ENCODE measurements at regions not wholly inside any gene's neighbourhood (a gene's known extent, or its start where the extent isn't known, plus 50 kb on each side); places are given as distances from the start of the nearest gene placed in this dataset.

DNA sequence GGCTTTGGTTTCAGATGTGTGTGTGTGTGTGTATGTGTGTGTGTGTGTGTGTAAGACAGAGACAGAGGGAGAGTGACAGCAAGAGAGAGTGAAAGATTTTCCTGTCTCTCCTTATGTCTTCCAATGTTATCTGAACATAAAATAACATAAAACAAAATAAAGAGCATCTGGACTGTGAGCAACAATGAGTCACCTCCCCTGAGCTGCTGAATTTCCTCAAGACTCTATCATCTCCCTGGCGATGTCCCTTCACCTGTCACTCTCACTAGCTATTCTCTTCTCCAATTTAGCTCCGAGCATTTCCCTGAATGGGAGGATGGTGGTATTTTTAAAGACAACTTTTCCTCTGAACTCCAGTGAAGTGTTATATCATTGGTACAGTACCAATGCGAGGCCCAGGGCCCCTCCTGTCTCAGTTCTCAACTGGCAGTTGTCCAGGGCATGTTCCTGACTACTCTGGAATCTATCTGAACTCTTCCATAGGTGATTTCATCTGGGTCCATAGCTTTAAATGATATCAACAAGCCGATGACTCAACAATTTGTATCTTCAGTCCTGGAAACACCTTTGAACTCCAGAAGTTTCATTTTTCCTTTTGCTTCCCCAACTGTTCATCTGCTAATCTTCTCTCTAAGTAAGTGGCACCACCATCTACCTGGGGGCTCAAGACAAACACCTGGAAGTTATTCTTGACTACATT is 195.0 kb upstream of the CLNK start:
- Histone ChIP-seq H3K4me1 (no peaks in the 10 kb centered on the region), H3K27ac (no peak overlapping the region), H3K9me3 (no peaks in the 10 kb centered on the region), H3K4me3 (no peak overlapping the region), H3K36me3 (no peaks in the 10 kb centered on the region), H3K27me3 (no peaks in the 10 kb centered on the region)
- TF ChIP-seq POLR2A (IDR thresholded peaks at IDR 0.05) (no peak), CTCF (IDR thresholded peaks at IDR 0.05) (no peak), POLR2AphosphoS5 (IDR thresholded peaks at IDR 0.05; ENCODE audit: insufficient read depth in 1 of 2, low read depth in 1 of 2) (no peak)
- intact Hi-C loops (cut with DNase I): no loop called here
- DNase-seq (ENCODE audit: extremely low spot score in 2 of 2): no peak

DNA sequence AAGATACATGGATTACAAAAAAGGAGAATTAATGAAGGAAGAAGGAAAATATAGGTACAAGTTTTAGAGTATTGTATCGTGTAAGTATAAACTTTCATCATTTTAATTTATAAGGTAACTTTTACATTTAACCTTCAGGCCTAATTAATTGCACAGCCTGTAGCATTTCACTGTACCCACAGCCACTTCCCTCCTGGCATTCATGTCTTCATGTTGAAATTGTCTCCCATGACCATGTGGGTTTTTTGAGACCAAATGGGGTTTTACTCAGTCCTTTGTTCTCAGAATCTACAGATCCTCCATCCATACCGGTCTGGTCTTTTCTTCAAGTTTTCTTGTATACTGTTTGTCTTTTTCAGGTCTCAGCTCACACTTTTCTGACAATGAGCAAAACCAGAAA is 194.3 kb upstream of the CLNK start:
- Histone ChIP-seq H3K9me3 (no peaks in the 10 kb centered on the region), H3K36me3 (no peaks in the 10 kb centered on the region), H3K4me3 (no peak overlapping the region), H3K27ac (no peak overlapping the region), H3K27me3 (no peaks in the 10 kb centered on the region), H3K4me1 (no peaks in the 10 kb centered on the region)
- DNase-seq (ENCODE audit: extremely low spot score in 2 of 2): no peak
- TF ChIP-seq POLR2AphosphoS5 (IDR thresholded peaks at IDR 0.05; ENCODE audit: insufficient read depth in 1 of 2, low read depth in 1 of 2) (no peak), CTCF (IDR thresholded peaks at IDR 0.05) (no peak)
- intact Hi-C loops (cut with DNase I): no loop called here

DNA sequence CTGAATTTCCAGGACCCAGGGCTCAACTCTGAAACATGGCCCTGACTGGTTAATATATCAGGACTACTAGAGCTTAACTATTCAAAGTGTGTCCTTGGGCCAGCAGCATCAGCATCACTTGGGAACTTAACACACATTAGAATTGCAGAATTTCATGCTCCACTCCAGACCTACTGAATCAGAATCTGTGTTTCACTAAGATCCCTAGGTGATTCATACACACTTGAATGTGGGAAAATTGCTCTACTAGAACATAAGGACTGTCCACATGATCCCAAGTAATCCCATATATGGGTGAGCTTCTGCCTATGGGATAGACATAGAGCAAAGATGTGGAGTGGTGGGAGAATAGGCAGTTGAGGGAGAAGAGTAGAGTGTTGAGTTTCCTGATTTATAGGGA is 192.5 kb upstream of the CLNK start:
- no peaks in the 10 kb centered on the region for H3K27me3 ChIP-seq
- intact Hi-C loops (cut with DNase I): no loop called here

DNA sequence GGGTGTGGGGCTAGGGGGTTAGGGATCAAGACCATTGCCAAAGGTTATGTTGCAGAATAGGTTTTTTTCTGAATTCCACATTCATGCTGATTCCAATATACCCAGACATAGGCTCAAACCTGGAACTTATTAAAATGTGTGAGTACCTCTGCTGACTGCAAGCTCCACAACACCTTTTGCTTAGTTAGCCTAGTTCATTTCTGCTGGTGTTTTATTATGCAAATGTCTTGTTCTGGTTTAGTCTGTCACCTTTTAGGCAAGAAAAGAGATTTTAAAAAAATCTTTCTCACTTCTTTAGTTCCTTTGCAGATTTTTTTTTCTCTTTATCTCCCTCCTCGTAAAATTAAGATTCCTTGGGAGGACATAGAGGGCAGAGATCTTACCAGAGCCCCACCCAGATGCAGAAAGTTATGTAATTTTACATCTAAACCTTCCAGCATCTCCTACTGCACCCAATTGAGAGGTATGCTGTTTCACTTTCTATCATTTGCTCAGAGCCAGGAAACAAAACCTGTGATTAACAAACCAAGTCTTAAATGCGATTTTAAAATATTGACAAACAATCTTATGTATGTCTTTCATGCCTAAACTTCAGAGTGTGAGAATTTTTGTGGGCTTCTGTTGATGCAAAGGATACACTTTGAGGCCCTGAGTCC is 190.7 kb upstream of the CLNK start:
- no peaks in the 10 kb centered on the region for H3K9me3 ChIP-seq
- H3K27ac ChIP-seq: no peak overlapping the region
- no peak for DNase-seq (ENCODE audit: extremely low spot score in 2 of 2)
- intact Hi-C loops (cut with DNase I): no loop called here
- no peak overlapping the region for H3K4me3 ChIP-seq
- H3K4me1 ChIP-seq: no peaks in the 10 kb centered on the region
- TF ChIP-seq POLR2A (IDR thresholded peaks at IDR 0.05): no peak
- no peak for TF ChIP-seq CTCF (IDR thresholded peaks at IDR 0.05)
- no peak for TF ChIP-seq POLR2AphosphoS5 (IDR thresholded peaks at IDR 0.05; ENCODE audit: insufficient read depth in 1 of 2, low read depth in 1 of 2)
- no peaks in the 10 kb centered on the region for H3K27me3 ChIP-seq
- H3K36me3 ChIP-seq: no peaks in the 10 kb centered on the region

More for the DNA sequence above, 192.5 kb upstream of the CLNK start:
- Histone ChIP-seq H3K36me3 (no peaks in the 10 kb centered on the region), H3K27ac (no peak overlapping the region), H3K9me3 (no peaks in the 10 kb centered on the region), H3K4me1 (no peaks in the 10 kb centered on the region), H3K4me3 (no peak overlapping the region)
- TF ChIP-seq POLR2AphosphoS5 (IDR thresholded peaks at IDR 0.05; ENCODE audit: insufficient read depth in 1 of 2, low read depth in 1 of 2): no peak
- no peak for TF ChIP-seq POLR2A (IDR thresholded peaks at IDR 0.05)
- TF ChIP-seq CTCF (IDR thresholded peaks at IDR 0.05): no peak
- no peak for DNase-seq (ENCODE audit: extremely low spot score in 2 of 2)

- Histone ChIP-seq H3K36me3 (no peaks in the 10 kb centered on the region), H3K27ac (no peak overlapping the region), H3K4me3 (no peak overlapping the region), H3K4me1 (no peaks in the 10 kb centered on the region), H3K9me3 (no peaks in the 10 kb centered on the region), H3K27me3 (no peaks in the 10 kb centered on the region)
- TF ChIP-seq CTCF (IDR thresholded peaks at IDR 0.05): no peak
- no peak for TF ChIP-seq POLR2A (IDR thresholded peaks at IDR 0.05)
- TF ChIP-seq POLR2AphosphoS5 (IDR thresholded peaks at IDR 0.05; ENCODE audit: insufficient read depth in 1 of 2, low read depth in 1 of 2): no peak
- DNase-seq (ENCODE audit: extremely low spot score in 2 of 2): no peak
- intact Hi-C loops (cut with DNase I): no loop called here
Observed at GRCh38 chr4:10873809-10874208, 189.2 kb upstream of the CLNK start.
